ENCODE measurements at regions not wholly inside any gene's neighbourhood (a gene's known extent, or its start where the extent isn't known, plus 50 kb on each side); places are given as distances from the start of the nearest gene placed in this dataset.

DNA sequence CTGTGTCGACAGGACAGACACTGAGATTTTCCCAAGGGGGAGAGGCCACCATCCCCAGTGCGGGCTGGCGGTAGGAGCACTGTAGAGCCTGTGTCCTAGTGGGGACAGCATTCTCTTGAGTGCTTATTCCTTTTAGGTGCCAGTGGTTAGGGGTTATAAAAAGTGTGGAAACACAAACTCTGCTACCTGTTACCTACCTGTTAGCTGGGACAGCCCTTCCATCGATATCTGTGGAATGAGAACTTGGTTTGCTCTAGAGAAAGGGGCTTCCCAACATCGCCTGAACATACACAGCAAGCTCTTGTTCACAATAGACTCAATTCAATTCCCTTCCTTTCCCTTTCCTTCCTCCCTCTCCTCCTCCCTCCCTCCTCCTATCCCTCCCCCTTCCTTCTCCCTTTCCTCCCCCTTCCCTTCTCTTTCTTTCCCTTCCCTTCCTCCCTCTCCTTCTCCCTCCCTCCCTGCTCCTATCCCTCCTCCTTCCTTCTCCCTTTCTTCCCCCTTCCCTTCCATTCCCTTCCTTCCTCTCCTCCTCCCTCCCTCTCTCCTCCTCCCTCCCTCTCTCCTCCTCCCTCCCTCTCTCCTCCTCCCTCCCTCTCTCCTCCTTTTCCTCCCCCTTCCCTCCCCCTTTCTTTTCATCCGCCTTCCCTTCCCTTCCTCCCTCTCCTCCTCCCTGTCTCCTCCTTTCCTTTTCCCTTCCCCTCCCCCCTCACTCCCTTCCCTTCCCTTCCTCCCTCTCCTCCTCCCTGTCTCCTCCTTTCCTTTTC, 188.5 kb downstream of the URI1 start:
- no peak for DNase-seq

DNA sequence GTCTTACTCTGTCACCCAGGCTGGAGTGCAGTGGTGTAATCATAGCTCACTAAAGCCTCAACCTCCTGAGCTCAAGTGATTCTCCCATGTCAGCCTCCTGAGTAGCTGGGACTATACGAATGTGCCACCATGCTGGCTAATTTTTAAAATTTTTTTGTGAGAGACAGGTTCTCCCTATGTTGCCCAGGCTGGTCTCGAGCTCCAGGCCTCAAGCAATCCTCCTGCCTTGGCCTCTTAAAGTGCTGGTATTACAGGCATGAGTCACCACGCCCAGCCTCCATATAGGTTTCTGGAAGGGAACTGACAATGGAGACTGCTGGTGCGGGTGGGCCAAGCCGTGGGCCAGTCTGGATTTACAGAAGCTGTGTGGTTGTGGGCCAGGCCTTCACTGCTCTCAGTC, 189.2 kb downstream of the URI1 start:
- DNase-seq = no peak

DNA sequence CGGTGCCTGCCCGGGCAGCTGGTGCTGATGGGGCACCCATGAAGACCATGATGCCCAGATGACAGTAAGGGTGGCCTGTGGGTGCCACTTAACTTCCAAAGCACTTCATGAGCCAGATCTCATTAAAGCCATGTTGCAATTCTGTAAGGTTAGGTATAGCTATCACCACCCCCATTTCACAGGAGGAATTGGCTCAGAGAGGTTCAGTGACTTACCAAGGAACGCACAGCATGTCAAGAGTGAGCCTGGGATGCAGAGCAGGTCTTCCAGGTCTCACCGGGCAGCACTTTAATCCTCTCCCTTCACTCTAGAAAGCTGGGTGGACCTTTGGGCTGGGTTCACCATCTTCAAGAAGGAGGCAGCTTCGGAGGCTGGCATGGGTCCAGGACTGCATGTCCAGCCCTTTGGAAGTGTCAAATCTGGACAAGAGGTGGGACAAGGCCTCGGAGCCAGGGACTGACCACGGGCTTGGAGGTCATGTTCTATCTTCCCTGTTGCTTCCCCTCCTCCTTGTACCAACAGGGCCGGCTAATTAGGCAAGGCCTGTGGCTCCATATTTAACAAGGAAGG, 189.8 kb downstream of the URI1 start:
- DNase-seq = no peak

DNA sequence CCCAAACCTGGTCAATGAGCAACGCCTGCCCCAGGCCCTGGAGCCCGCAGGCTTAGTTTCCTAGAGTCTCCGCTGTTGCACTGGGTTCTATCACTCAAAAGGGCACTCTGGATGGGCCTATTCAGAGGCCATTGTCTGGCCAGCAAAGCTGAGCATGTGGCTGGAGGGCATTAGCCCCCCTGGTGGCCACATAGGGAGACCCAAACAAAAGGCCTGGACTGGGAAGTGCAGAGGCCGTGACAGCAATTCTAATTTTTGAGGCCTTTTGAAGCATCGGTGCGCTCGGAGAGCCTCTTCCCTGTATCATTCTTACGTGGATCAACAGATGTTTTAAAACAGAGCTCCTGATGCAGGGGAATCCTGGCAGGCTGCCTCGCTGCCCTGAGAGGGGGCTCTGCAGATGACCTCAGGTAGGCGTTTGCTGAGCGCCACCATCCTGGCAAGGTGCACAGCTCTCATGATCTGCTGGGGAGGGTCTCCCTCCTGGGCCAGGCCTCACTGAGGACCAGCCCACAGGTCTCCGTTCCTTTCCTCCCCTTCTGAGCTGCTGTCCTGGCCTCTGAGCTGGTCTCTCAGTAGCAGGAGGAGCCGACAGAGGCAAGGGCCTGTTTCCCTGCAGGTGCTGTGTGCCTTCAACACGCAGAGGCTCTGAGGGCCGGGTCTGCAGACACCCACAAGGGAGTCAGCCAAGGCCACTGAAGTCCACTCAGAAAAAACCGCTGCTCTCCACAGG, 190.5 kb downstream of the URI1 start:
- no peak for DNase-seq

DNA sequence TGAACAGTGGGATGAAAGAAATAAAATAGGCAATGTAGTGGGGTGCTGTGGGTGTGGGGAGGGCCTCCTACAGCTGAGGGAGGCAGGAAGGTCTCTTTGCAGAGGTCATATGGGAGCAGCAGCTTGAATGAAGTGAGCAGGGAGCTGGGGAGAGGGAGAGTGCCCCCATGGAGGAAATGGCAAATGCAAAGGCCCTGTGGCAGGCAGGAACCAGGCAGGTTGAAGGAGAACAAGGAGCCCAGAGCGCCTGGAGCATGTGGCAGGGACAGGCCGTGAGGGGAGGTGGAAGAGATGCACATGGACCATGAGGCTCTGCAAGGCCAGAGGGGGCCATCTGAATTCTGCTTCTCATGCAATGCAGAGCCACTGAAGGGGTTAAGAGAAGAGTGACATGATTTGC, 191.8 kb downstream of the URI1 start:
- DNase-seq = no peak

DNA sequence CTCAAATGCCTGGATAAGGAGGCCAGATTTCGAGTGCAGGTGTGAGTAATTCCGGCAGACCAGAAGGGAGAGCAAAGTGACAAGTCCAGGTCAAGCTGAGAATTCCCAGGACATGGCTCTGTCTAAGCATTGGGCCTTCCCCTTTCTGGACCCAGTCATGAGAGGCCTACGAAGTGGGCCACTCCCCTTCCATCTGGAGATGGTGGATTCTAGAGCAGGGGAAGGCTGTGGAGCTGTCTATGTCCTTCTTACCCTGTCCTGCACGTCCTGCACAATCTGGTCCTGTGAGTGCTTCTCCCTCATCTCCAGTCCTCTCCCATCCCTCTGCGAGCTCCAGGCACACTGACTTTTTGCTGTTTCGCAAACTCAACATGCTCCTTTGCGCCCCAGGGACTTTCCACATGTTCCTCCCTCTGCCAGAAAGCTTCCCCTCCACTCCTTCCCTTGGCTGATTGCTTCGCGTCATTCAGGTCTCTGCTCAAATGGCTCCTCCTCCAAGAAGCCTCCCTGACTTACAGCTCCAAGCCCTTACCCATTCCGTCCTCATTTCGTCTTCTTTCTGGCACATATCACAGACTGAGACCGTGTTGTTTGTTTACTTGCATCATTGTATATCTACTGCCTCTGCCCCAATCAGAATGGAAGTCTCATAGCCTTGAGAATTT, 193.2 kb downstream of the URI1 start:
- no peak for DNase-seq

DNA sequence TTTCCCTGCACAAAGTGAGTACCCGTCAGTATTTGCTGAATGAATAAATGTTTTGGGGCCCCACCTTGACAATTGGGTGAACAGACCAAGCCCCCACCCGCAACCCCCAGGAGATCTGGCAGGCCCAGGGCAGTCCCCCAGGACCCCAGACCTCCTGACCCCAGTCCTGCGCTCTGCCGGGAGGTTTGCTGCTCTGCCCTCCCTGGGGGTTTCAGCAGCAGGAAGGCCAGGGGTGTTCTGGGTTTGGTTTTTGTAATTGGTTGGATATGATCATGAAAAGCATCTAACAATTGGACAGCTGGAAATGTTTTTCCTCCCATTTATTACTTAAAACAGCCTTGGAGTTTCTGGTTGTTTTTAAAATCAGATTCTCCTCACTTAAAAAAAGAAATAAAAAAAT, 193.8 kb downstream of the URI1 start:
- DNase-seq = no peak

DNA sequence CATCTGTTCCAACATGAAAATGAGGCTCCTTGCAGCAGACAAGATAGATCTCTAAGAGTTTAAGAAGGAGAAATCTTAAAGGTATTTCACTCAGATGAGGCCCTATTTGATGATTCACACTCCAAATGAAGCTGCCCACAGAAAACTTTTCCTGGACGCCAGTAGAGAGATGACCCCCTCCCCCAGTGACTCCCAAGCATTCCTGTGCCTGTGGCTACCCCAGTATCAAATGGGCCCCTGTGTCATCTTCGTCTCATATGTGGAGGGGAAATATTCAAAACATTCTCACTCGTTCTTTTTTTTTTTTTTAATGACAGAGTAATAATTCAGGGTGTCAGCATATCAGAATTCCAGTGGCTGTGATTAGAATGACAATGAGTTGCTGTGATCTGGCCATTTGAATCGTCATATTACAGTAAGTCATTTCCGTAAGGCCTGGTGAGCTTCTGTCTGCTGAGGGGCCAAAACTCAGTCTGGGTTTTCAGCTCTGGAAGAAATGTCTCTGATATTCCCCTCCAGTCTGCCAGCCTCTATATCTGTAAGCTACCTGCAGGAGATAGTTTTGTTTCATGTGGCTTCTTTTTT, 194.7 kb downstream of the URI1 start:
- no peak for DNase-seq

DNA sequence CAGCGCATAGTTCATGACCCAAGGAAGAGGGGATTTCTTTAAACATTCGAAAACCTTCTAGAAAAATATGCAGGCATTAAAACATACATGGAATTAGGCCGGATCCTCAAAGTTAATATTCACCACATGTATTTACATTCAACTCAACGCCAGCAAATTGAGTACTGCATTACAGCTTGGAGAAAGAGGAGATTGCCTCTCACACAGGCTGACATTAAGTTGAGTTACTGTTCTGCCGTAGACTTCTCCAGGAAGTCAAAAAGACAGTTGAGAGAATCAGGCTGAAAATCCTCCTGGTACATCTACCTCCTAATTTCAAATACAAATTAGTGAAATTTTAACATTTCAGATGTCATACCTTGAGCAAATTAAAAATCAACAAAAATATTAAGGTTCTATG, 195.7 kb downstream of the URI1 start:
- DNase-seq = no peak

DNA sequence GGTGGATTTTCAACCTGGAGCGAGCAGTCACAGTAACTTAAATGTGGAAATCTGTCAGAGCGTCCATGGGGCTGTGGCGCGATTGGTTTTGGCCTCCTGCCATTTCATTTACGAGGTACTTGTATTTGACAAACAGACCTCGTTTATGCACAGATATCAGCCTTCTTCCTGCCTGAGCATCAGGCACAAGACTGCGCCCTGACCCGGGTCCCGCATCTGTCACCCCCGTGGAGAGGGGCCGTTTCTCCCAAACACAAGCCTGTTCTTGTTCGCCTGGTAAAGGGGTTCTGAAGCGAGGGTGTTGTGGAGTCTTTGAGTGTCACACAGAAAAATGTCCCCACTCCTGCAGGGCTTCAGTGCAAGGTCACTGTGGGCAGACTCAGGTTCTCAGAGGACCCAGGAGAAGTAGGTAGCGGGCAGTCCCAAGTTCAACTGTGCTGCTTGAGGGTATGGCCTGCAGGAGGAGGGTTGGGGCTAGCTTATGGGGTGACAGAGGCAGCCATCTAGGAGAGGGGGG, 202.3 kb downstream of the URI1 start:
- DNase-seq = no peak

DNA sequence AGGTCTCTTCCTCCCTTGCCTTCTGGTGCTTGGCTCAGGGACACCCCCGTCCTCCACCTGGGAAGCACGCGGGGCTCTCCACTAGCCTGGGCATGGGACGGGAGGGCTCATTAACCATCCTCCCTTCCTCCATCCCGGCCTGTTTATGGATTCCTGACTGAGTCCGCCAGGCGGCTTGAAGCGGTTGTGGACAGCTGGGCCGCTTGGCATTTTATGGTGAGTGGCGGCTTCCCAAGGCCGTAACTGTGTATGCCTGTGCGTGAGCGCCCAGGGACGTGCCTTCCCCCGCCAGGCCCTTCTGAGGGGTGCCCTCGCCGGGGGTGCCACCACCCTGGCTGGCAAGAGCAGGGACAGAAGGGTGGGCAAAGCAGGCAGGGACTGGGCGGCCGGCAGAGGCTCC, 202.8 kb downstream of the URI1 start:
- DNase-seq = no peak

DNA sequence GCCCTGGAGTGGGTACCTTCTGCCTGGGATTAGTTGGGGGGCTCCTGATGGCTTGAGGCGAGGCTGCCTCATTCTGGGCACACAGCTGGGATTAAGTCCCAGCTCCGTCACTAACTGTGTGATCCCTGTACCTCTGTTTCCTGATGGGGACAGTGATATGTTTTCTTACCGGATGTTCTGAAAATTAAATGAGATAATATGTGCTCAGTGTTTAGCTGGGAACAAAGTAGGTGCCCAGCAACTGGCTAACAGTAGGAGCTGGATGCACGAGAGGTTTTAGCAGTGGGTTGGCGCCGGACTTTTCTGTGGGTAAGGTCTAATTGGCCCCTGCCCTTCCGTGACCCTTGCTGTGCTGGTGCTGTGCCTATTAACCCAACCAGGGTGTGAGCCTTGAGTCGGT, 203.4 kb downstream of the URI1 start:
- no peak for DNase-seq

DNA sequence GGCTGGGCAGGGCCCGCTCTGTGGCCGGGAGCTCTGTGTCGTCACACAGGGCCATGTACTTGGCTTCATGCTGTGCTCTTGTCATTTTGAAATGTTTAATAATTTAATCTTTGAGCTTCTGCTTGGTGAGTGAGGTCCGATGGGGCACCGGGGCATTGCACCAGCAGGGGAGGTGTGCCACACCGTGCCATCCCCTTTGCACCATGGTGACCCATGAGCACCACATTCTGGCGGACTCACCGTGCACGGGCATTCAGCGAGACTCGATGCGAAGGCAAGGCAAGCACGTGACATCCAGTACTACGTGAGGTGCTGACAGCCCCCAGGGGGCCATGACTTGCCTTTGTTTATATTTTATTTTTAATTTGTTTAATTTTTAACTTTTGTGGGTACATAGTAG, 204.3 kb downstream of the URI1 start:
- DNase-seq = no peak

DNA sequence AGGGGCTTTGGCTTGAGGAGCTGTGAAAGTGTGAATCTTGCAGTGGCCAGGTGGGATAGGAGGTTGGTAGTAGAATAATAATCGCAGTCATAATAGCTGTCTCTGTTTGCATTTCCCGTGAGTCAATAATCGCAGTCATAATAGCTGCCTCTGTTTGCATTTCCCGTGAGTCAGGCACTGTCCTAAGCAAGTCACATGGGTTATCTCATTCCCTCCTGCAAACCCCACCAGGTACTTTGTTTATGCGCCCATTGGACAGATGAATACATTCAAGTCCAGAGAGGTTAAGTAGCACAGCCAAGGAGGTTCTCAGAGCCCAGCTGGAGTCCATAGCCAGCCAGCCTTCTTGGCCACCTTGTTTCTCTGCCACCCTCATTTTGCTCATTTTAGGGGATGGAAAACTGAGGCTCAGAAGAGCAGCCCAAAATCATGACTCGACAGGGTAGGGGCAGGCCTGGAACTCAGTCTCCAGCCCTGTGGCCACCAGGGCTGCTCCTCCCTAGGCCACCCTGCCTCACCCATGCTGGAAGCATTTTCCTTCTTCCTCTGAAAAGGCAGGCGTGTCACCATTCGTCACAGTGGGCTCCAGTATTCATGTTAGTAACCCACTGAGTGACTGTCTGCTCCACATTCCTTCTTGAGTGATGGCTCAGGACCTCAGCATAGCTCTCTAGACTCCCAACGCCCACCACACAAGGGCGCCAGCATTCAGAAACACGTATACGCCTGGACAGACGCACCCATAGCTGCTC, 206.2 kb downstream of the URI1 start:
- DNase-seq = no peak

DNA sequence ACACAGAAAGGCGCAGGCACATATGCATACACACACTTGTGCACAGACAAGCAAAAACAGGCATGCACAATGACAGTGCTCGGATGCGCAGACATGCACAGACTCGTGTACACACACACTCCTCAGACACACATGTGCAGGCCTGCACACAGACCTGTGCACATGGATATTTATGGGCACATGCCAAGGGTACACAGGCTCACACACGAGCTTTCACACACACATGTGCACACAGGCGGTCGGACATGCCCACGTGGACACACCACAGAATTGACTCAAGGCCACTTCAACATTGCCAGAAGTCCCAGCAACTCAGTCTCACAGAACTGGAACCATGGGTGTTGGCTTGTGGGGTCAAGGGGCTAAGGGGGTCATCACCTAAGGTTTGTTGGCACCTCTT, 206.8 kb downstream of the URI1 start:
- DNase-seq = no peak

DNA sequence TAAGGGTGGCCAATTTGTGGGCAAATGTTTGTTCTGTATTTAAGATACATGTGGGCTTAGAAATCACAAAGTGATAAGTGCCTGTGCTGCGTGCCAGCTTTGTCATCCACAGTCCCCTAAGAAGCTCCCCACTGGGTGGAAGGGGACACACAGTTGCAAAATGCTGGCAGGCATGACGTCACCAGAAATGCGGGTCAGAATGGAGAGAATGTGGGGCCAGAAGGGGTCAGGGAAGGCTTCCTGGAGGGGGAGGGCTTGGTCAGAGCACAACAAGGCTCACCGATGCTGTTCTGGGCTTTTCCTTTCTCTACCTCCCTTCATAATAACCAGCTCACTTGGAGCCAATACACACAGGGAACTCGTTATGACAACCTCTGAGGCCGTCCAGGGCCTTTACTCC, 207.3 kb downstream of the URI1 start:
- no peak for DNase-seq

DNA sequence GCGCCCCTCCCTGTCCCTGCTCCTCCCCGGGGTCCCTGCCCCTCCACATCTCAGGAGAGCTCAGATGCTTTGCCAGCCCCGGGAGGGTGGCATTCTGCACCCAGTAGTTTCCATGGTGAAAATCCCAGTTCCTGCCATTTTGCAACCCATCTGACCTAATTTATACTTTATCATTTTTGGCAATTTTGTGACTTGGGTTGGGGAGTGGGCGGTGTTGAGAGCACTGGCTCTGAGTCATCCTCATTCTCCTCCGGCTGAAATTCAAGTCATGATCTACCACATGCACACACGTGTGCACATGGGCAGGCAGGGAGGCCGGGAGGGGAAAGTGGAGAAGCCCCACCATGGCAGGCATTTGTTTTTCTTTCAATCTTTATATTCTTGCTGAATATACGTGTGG, 208.6 kb downstream of the URI1 start:
- no peak for DNase-seq

DNA sequence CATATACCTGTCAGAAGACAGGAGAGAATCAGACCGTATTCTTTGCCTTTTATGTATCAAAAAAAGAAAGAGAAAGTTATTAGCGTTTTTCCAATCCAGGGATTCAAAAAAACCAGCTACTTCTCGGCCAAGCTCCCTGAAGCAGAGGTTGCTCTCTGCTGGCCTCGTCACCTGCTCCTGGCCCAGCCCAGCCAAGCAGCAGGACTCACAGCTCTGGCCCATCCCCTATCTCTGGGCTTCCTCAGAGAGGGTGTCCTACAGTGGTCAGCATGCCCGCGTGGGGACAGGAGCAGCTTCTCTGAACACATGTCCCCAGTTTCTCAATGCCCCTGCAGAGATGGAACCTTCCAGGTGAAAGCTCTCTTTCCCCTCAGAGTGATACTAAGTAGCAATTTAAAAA, 209.0 kb downstream of the URI1 start:
- no peak for DNase-seq

DNA sequence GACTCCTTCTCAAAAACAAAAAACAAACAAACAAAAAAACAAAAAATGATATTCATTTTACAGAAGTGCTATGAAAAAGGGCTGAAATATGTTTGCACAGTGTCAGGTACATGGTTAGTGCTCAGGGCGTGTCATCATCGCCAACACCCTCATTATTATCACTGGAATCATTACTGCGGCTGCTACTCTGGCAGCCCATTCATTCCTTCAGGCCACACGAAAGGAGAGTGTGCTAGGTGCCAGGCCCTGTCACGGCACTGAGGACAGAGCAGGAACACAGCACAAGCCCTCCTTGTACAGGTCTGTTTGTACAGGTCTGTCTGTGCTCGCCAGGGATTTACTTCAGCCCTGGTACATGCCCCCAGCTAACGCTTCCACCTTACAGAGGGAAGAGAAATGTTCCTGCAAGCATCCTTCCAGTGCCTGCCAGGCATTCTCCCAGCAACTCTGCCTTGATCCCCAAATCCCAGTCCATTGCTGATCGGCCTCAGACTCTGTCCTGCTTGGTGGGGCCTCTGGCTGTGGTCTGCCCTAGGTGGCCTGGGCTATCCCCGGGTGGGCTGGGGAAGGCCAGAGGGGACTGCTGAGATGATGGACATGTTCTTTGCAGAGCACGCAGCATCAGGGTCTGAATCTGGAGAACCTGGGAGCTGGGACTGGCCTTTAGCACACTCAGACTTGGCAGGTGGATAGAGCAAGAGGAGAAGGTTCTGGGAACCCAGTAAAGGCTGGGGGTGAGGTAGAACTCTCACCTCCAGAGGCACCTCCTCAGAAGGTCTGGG, 210.7 kb downstream of the URI1 start:
- DNase-seq = no peak

DNA sequence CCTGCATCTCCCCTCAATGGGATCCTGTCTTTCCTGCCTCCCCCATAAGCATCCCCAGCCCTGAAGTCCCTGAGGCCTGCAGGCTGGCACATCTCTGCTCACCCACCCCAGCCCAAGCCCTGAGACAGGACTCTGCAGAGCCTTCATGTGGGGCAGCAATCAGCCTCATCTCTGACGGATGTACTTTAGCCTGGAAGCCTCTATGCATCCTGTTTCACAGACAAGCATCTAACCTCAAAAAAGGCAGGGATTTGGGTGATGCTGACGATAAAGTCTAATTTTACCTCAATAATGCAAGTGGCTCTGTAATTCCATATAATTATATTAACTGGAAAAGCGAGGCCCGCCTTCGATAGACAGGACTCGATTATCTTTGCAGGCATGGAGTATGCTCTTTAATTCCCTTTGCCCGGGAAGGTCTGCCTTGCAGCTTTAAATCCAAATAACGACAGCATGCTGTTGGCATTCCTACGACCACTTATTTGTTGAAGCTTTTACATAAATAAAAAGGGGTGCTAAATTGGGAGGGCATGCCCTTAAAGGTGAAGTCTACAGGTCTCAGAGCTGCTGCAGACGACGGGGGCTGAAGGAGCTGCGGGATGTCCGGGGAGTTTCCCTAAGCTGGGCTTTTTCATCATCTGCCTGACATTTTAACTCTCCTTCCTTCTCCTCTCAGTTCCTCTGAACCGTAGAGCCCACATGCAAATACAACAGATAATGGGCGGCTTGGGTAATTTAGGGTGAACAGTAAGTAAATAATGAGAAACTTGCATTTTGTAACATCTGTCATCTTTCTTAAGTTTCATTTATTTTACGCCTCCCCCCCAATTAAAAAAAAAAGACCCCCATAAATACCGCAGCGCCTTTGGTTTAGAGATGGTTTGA, 211.5 kb downstream of the URI1 start:
- DNase-seq = no peak

DNA sequence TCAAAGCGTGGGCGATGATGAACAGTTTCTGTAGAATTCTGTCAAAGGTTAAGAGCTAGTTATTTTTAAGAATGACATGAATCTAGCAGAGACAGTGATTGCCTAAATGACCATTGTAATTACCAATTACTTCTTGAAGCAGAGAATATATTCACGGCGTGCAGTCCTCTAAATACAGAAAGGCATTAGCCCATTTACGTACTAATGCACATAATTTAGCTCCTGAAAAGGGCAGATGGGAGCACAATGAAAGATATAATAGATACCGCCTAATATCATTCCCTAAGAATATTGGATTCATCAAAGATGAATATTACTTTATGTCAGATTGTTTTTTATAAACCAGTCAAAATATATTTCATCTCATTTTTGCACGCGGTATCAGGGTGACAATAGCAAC, 212.4 kb downstream of the URI1 start:
- DNase-seq = no peak
